ENCODE measurements at regions not wholly inside any gene's neighbourhood (a gene's known extent, or its start where the extent isn't known, plus 50 kb on each side); places are given as distances from the start of the nearest gene placed in this dataset.

GRCh38 chr14:48853159-48853558 lies 733.0 kb downstream of the RPS29 start:
- ChIA-PET POLR2A (ENCODE audit: unreplicated experiment) (no interaction called here), CTCF (no interaction called here)
- TF ChIP-seq EZH2phosphoT487 (IDR thresholded peaks at IDR 0.05; ENCODE audit: borderline replicate concordance, low read length) (no peak), EZH2 (IDR thresholded peaks at IDR 0.05; ENCODE audit: low read length, unreplicated experiment) (no peak), CTCF (conservative IDR thresholded peaks at IDR 0.05; ENCODE audit: low read depth, low read length) (no peak)
- ATAC-seq (no peak), DNase-seq (no peak)
- no TSS peak for BruUV-seq (replicated peaks)
- Histone ChIP-seq H3K36me3 (ENCODE audit: low read depth, low read length) (no peaks in the 10 kb centered on the region), H3K4me1 (ENCODE audit: insufficient read depth, low read length) (no peaks in the 10 kb centered on the region), H3K27me3 (ENCODE audit: low read length) (0 out of 2 replicates have a peak, but pooled peaks cover 4% of the 10 kb centered on the region), H3K27ac (ENCODE audit: low read length) (no peak overlapping the region), H3K9me2 (replicated peaks; ENCODE audit: low read length) (no peaks in the 10 kb centered on the region), H3F3A (ENCODE audit: low read length, unreplicated experiment) (no peaks in the 10 kb centered on the region), H3K4me3 (ENCODE audit: low read length) (no peak overlapping the region), H3K9me3 (ENCODE audit: low read length) (0 out of 2 replicates have a peak, but pooled peaks cover 4% of the 10 kb centered on the region), H3K79me2 (ENCODE audit: low read length) (no peaks in the 10 kb centered on the region), H2AFZ (ENCODE audit: low read length) (no peak overlapping the region), H3K4me2 (ENCODE audit: low read length) (no peak overlapping the region), H3K9ac (ENCODE audit: low read length) (no peak overlapping the region), H4K20me1 (ENCODE audit: low read length) (no peaks in the 10 kb centered on the region)
- intact Hi-C loops (cut with micrococcal nuclease): no loop called here

GRCh38 chr14:48849741-48850322 lies 736.3 kb downstream of the RPS29 start:
- Histone ChIP-seq H3K36me3 (ENCODE audit: low read depth, low read length) (no peaks in the 10 kb centered on the region), H3K79me2 (ENCODE audit: low read length) (no peaks in the 10 kb centered on the region), H3K4me3 (ENCODE audit: low read length) (no peak overlapping the region), H3K4me2 (ENCODE audit: low read length) (no peak overlapping the region), H3K27me3 (ENCODE audit: low read length) (no peaks in the 10 kb centered on the region), H3F3A (ENCODE audit: low read length, unreplicated experiment) (no peaks in the 10 kb centered on the region), H3K9me3 (ENCODE audit: low read length) (0 out of 2 replicates have a peak, but pooled peaks cover 4% of the 10 kb centered on the region), H3K9me2 (replicated peaks; ENCODE audit: low read length) (no peaks in the 10 kb centered on the region), H3K9ac (ENCODE audit: low read length) (no peak overlapping the region), H3K4me1 (ENCODE audit: insufficient read depth, low read length) (no peaks in the 10 kb centered on the region), H4K20me1 (ENCODE audit: low read length) (no peaks in the 10 kb centered on the region), H2AFZ (ENCODE audit: low read length) (no peak overlapping the region), H3K27ac (ENCODE audit: low read length) (no peak overlapping the region)
- TF ChIP-seq CTCF (conservative IDR thresholded peaks at IDR 0.05; ENCODE audit: low read depth, low read length): no peak
- TF ChIP-seq EZH2 (IDR thresholded peaks at IDR 0.05; ENCODE audit: low read length, unreplicated experiment): no peak
- TF ChIP-seq EZH2phosphoT487 (IDR thresholded peaks at IDR 0.05; ENCODE audit: borderline replicate concordance, low read length): no peak
- ATAC-seq: no peak
- ChIA-PET POLR2A (ENCODE audit: unreplicated experiment) (no interaction called here), CTCF (no interaction called here)
- intact Hi-C loops (cut with micrococcal nuclease): no loop called here
- no peak for DNase-seq
- BruUV-seq (replicated peaks): no TSS peak

- ChIA-PET CTCF (no interaction called here), POLR2A (ENCODE audit: unreplicated experiment) (no interaction called here)
- Histone ChIP-seq H3F3A (ENCODE audit: low read length, unreplicated experiment) (no peaks in the 10 kb centered on the region), H3K4me1 (ENCODE audit: insufficient read depth, low read length) (no peaks in the 10 kb centered on the region), H3K9me2 (replicated peaks; ENCODE audit: low read length) (no peaks in the 10 kb centered on the region), H3K36me3 (ENCODE audit: low read depth, low read length) (no peaks in the 10 kb centered on the region), H3K4me2 (ENCODE audit: low read length) (no peak overlapping the region), H4K20me1 (ENCODE audit: low read length) (no peaks in the 10 kb centered on the region), H3K9me3 (ENCODE audit: low read length) (0 out of 2 replicates have a peak, but pooled peaks cover 5% of the 10 kb centered on the region), H3K4me3 (ENCODE audit: low read length) (no peak overlapping the region), H3K9ac (ENCODE audit: low read length) (no peak overlapping the region), H3K27me3 (ENCODE audit: low read length) (no peaks in the 10 kb centered on the region), H2AFZ (ENCODE audit: low read length) (no peak overlapping the region), H3K27ac (ENCODE audit: low read length) (no peak overlapping the region), H3K79me2 (ENCODE audit: low read length) (no peaks in the 10 kb centered on the region)
- TF ChIP-seq EZH2phosphoT487 (IDR thresholded peaks at IDR 0.05; ENCODE audit: borderline replicate concordance, low read length) (no peak), EZH2 (IDR thresholded peaks at IDR 0.05; ENCODE audit: low read length, unreplicated experiment) (no peak), CTCF (conservative IDR thresholded peaks at IDR 0.05; ENCODE audit: low read depth, low read length) (no peak)
- intact Hi-C loops (cut with micrococcal nuclease): no loop called here
- ATAC-seq (no peak), DNase-seq (no peak)
- BruUV-seq (replicated peaks): no TSS peak
Measured at GRCh38 chr14:48842785-48843184, 743.4 kb downstream of the RPS29 start.
